ENCODE measurements at regions not wholly inside any gene's neighbourhood (a gene's known extent, or its start where the extent isn't known, plus 50 kb on each side); places are given as distances from the start of the nearest gene placed in this dataset.

DNA sequence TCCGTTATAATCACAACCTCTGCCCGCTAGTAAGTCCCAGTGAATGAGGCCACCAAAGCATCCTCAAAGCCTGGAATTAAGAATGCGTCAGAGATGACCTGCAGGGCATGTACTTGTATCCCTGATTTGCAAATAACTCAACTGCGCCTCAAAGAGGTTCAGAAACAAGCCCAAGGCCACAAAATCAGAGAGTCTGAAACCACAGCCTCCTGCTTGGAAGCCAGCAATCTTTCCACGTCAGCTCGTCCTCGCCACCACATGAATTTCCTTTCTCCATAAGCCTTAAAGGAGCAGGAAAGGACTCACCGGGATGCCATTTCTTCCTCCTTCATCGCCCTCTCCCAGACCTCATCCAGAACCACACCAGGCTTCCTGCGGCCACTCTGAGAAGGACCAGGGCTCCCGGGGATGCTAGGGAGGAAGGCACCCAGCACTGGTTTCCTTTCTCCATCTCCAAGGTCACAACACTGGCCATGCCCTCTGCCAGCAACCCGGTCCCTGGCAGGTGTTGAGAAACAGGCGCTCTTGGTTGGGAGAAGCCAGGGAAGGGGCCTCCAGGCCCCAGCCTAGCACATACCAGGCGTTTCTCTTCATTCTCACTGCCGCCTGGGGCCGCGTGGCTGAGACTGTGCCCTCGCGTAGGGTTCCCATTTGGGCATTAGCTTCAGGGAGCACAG lies 191.2 kb upstream of the DIO3 start:
- Histone ChIP-seq H4K20me1 (ENCODE audit: insufficient read depth) (no peaks in the 10 kb centered on the region), H3K4me2 (ENCODE audit: low read length) (no peak overlapping the region), H3K9me2 (ENCODE audit: insufficient read depth) (no peaks in the 10 kb centered on the region), H3K4me3 (replicated peaks in 1 of 2; ENCODE audit: low read depth in 1 of 2, low read length in 2 of 2) (no peak overlapping the region), H3K27ac (ENCODE audit: low read depth, low read length) (no peak overlapping the region), H3K36me3 (ENCODE audit: control insufficient read depth in 1 of 2, insufficient read depth in 2 of 2, low read length in 2 of 2) (no peaks in the 10 kb centered on the region), H3K4me1 (ENCODE audit: control insufficient read depth in 1 of 2, insufficient read depth in 2 of 2, low read length in 2 of 2) (no peaks in the 10 kb centered on the region), H3K9ac (ENCODE audit: low read length) (no peak overlapping the region), H3K79me2 (ENCODE audit: insufficient read depth, low read length) (no peaks in the 10 kb centered on the region), H2AFZ (ENCODE audit: low read depth, low read length, poor library complexity, severe bottlenecking) (no peak overlapping the region), H3K9me3 (ENCODE audit: control insufficient read depth in 1 of 2, insufficient read depth in 1 of 2, low read depth in 1 of 2, low read length in 2 of 2) (no peaks in the 10 kb centered on the region), H3K27me3 (ENCODE audit: insufficient read depth, low read length) (no peaks in the 10 kb centered on the region)
- no TSS peak for BruUV-seq (replicated peaks)
- intact Hi-C loops (cut with micrococcal nuclease) = no loop called here
- CTCF ChIA-PET = no interaction called here
- RAD21 ChIA-PET (ENCODE audit: low non-redundant PET in 1 of 2, low total read pairs in 2 of 2, uncharacterized antibody in 2 of 2, unreplicated experiment in 2 of 2) = no interaction called here
- no peak for DNase-seq (ENCODE audit: low read depth, low spot score)
- no peak for ATAC-seq
- POLR2A ChIA-PET = no interaction called here
- TF ChIP-seq JUND (IDR thresholded peaks at IDR 0.05) (no peak), TCF7L2 (IDR thresholded peaks at IDR 0.05; ENCODE audit: borderline replicate concordance, extremely low read depth, insufficient read depth, insufficient read length) (no peak), FOSL1 (IDR thresholded peaks at IDR 0.05; ENCODE audit: low read depth) (no peak), ZBTB33 (IDR thresholded peaks at IDR 0.05; ENCODE audit: extremely low read depth, insufficient replicate concordance, low read length) (no peak), SRF (IDR thresholded peaks at IDR 0.05; ENCODE audit: low read depth) (no peak), MAX (IDR thresholded peaks at IDR 0.05) (no peak), ELF1 (IDR thresholded peaks at IDR 0.05; ENCODE audit: borderline replicate concordance, low read depth) (no peak), REST (IDR thresholded peaks at IDR 0.05; ENCODE audit: low read depth) (no peak), ZNF274 (IDR thresholded peaks at IDR 0.05; ENCODE audit: low read depth, low read length) (no peak), ZFX (IDR thresholded peaks at IDR 0.05) (no peak), EZH2phosphoT487 (IDR thresholded peaks at IDR 0.05; ENCODE audit: borderline replicate concordance) (no peak)
- TF ChIP-seq, protein P1, sequence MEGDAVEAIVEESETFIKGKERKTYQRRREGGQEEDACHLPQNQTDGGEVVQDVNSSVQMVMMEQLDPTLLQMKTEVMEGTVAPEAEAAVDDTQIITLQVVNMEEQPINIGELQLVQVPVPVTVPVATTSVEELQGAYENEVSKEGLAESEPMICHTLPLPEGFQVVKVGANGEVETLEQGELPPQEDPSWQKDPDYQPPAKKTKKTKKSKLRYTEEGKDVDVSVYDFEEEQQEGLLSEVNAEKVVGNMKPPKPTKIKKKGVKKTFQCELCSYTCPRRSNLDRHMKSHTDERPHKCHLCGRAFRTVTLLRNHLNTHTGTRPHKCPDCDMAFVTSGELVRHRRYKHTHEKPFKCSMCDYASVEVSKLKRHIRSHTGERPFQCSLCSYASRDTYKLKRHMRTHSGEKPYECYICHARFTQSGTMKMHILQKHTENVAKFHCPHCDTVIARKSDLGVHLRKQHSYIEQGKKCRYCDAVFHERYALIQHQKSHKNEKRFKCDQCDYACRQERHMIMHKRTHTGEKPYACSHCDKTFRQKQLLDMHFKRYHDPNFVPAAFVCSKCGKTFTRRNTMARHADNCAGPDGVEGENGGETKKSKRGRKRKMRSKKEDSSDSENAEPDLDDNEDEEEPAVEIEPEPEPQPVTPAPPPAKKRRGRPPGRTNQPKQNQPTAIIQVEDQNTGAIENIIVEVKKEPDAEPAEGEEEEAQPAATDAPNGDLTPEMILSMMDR (IDR thresholded peaks at IDR 0.05 in 2 of 3, conservative IDR thresholded peaks at IDR 0.05 in 1 of 3; ENCODE audit: borderline replicate concordance in 1 of 3, insufficient read depth in 1 of 3, low read depth in 2 of 3, low read length in 2 of 3) = no peak
